ENCODE measurements at regions not wholly inside any gene's neighbourhood (a gene's known extent, or its start where the extent isn't known, plus 50 kb on each side); places are given as distances from the start of the nearest gene placed in this dataset.

DNA sequence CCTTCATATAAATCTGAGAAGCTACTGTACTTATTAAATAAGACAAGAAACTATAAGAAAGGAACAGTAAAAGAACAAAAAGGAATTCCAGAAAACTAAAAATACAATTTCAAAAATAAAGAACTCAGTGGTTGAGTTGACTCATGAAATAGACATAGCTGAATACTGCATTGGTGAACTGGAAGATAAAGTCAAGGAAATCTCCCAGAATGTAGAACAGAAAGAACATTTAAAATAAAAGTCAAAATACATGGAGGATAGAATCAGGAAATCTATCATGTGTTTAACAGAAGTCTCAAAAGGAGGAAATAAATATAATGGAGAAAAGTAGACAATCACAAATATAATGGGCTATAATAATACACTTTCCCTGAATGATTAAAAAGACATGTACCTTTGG is 136.4 kb upstream of the PMFBP1 start:
- DNase-seq = no peak

DNA sequence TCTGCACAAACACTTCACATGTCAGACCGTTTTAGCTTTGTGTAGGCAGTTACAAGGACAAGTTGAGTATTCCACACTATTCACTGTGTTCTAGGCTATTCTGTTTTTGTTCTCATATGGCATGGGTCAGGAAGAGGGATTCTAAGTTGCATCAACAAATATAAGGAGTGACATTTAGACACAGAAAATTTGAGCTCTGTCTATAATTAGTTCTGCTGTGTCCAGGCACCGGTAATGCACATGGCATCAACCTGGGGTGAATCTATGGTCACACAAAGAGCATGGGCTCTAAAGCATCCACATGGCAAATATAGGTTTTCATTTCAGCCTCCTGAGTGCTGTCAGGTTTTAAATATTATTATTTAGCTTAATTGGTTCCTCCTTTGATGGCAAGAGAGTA is 130.4 kb upstream of the PMFBP1 start:
- DNase-seq = no peak

DNA sequence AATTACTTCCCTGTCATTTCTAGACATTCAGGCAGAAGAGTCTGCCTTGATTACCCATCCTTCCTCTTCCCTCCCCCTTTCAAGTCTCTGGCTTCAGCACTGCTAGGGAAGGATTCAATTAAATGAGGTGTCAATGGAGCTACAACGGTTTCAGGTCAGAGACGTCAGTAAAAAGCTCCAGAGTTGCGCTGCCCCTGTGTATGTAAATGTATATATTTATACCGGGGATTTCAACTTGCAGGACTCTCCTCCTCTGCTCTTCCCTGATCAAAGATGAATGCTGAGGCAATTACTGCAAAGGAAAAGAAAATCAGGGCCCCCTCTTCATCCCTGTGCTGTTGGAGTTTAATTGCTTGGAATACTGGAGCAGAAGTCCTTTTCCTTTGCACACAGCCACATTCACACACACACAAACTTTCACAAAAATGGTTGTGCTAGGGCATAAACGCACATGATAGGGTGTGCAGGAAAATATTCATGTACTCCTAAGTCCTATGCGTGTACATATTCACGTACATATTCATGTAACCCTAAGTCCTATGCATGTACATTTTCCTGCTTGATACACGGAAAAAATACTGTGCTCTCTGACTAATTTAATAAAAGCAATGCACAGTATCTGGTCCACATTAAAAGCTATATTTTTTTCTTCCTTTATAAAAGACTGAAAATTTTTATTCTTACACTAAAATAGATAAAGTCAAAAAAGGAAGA is 129.7 kb upstream of the PMFBP1 start:
- DNase-seq = no peak

DNA sequence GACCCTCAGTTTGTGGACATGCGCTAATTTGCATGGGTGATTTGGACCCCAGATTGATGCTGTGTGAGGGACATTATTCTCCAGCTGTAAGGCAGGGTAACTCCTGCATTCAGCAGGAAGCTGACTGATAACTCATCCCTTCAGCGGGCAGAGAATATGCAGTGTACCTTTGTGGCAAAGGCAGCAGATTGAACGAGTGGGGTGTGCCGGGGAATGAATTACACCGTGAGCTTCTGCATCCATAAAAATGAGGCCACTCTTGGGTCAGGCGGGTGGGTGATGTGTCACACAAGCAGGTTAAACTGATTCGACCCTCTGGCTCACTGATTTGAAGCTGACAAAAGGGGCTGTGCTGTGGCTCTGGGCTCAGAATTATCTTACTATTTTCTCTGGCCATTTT is 128.9 kb upstream of the PMFBP1 start:
- DNase-seq = no peak

DNA sequence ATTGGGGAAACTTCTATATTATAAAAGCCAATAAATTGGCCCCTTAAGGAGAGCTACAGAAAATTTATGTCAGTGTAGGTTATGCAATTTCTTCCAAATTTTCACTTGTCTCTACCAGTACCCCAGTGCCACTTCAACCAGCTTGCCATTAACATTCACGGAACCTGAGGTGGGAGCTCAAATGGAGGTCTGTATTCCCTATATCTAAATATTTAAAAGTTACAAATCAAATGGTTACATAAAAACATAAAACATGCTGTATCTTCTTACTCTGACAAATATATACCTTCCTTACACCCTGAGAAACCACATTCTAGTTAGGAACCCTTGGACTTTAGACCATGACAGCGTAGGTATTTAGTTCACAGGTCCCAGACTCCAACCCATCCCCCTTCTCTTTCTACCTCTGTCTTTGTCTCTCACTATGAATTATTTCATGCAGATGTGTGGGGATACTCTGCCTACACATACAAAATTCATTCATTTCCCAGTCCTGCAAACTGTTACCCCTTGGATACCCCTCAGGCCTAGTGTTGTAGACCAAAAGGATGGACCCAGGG is 127.8 kb upstream of the PMFBP1 start:
- DNase-seq = no peak

DNA sequence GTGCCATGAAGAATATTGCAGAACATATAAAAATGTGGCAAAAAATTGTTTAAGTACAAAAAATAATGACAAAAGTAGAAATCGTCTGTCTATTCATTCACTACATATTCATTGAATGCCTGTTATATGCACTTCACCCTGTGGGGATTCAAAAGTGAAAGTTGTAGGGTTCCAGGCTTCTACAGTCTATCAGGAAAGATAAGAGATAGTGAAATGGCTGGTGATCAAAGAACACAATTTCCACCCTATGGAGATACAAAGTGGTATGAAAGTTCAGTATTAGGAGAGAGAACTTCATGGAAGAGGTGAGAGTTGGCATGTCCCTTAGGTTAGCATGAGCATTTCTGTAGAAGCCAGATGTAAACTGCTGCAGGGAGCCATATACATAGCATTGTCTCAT is 127.0 kb upstream of the PMFBP1 start:
- DNase-seq = no peak

DNA sequence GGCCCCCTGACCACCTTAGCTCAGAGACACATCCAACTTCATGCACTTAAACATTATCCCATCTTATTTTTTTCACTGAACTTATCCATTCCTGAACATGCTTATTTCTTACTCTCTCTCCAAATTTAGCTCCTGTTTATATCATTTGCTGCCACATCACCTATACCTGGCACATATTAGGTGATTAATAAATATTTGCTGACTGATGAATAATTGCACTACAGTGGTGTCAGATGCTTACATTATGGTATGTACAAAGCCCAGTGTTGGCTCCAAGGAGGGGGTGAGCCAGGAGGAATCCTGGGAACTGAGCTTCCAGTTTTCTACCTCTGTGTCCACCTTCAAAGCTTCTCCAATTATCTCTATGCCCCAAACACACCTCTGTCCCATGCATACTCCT is 124.0 kb upstream of the PMFBP1 start:
- DNase-seq = no peak

DNA sequence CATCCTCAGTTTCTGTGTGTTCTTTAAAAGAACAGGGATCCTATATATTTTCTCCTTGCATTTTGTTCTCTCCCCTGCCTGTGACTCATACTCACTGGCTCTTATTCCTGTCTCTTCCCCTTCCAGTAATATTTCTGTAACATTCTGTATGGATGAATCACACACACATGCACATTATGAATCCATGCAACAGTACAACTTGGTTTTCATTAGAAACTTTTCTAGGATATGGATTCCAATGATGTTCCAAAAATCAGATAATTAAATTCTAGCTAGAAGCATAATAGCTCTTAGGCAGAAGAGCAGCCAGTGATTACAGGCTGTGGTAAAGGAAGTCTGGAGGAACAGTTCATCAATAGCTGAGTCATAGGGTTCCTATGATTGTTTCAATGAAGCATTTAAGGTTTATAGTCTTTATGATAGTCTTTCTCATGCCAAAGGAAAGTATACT is 119.6 kb upstream of the PMFBP1 start:
- peak; percentile 4 for DNase-seq

DNA sequence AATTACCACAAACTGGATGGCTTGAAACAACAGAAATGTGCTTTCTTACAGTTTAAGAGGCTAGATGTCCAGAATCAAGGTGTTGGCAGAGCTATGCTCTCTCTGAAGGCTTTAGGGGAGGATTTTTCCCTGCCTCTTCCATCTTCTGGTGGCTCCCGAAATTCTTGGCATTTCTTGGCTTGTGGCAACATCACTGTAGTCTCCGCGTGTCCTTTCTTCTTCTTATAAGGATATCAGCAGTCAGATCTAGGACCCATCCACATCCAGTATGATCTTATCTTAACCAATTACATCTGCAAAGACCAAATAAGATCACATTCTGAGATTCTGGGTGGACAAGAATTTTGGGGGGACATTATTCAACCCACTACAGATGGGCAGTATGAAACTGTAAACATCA is 119.2 kb upstream of the PMFBP1 start:
- no peak for DNase-seq

DNA sequence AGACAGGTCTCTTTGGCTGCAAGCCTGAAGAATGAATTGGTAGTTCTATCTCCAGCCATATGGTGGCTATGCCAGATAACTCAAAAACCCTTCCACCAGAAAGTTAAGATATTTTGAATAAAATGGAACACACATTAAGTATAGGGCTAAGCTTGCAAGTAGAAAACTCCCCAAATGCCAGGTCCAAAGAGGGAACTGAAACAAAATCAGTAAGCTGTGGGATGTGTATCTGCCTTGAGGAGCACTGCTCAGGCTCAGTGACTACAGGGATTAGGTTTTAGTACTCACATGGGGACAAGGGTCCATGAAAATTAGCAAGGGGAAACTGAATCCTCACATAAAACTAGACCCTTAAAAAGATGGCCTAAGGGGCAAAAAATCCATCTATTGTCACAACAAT is 115.7 kb upstream of the PMFBP1 start:
- DNase-seq = peak; percentile 67

DNA sequence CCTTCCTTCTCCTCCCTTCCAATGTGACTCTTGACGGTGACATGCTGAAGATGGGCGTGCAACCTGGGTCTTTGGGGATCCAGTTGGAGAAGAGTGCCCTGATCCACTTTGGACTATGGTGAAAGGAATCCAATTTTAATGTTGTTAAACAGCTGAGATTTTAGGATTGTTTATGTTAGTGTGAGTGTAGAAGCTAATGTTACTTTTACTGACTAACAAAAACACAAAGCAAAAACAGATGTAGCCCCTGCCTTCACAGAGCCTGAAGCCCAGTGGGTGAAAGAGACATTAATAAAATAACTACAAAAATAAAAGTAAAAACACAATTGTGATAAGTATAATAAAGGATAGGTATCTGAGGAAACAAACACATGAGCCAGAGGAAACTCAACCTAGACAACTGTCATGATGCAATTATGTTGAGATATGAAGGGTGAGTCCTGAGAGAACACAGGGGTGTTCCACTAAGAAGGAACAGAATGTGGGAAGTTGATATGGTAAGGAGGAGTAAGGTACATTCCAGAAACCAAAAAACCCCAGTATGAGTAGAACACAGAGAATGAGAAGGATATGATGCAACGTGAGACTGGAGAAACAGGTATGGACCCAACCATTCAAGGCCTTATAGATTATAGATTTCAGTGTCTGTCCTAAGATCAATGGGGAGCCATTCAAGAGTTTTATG is 115.1 kb upstream of the PMFBP1 start:
- DNase-seq = no peak

DNA sequence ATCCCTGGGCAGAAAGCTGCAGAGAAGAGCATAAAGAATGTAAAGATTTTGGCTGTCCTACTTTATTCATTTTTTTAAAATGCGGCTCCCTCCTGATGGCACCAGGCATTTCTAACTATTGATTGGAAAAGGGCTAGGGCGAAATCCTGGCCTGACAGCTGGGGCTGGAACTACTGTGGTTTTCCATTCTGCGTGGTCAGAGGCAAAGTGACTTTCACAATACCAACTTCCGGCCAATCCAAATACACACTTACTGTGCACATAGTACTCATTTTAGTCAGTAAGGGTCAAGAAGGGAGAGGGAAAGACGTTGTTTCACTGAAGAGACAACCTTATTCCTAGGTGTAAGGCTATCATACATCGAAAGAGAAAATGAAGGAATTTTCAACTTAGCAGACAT is 113.8 kb upstream of the PMFBP1 start:
- peak; percentile 65 for DNase-seq

DNA sequence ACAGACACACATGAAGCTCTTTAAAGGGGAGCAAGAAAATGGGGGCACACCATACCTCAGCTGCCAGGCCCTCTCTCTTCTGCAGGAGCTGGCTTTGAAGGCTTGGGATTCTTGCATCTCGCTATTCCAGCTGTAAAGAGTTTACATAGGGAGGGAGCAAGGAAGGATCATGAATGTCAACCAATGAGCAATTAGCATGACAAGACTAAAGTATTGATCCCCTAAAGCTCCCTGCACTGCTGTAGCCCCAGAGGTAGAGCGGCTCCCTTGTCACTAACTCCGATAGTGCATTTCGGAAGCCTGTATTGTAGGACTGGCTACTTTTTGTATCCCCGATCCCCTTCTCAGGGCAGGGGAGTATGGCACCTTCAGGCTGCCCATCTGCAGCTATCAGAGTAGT is 113.4 kb upstream of the PMFBP1 start:
- DNase-seq = no peak

DNA sequence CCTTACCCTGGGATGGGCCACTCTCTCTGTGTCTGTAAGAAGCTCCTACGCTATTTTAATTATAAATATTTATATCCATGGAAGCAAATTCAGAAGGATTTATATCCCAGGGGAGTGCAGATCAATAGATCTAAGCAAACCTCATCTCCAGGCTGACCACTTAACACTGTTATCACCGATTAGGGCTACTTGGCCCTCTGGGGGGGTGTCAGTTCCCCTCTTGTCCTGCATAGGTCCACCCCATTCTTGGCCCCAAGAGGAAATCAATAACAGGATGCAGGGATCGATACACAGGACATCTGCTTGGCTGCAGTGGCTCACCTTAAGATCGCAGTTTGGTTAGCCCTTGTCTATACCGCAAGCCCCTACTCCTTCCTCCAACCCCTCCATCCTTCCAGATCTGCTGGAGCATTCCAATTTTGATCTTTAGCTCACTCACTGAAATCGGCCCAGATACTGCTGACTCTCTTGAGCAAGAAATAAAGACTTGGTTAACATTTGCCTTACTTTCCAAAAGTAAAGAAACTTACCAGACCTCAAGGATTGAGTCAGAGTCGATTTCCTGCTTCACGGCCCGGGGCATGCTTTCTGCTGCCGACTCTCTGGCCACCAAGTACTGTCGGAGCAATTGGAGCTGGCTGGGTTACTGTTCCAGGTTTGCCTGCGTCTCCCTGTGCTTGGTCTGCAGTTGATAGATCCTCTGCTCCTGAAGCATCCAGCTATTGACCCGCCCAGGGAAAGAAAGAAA is 112.3 kb upstream of the PMFBP1 start:
- peak; percentile 6 for DNase-seq

DNA sequence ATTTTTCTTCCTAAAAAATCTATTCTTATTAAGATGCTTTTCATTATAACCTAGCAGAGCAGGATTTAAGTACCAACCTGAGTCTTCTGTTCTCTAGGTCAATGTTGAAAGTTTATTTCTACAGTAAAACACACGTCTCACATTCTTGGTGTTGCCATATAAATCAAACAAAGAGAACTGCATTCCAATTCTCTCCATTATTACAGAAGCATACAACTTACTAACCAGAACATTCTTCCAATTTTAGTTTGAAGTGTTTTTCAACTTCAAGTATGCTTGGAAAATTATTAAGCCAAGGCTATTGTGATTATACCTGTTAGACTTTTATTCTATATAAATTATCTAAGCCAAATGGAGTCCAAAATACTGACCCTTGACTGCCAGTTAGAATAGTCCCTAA is 110.4 kb upstream of the PMFBP1 start:
- no peak for DNase-seq

DNA sequence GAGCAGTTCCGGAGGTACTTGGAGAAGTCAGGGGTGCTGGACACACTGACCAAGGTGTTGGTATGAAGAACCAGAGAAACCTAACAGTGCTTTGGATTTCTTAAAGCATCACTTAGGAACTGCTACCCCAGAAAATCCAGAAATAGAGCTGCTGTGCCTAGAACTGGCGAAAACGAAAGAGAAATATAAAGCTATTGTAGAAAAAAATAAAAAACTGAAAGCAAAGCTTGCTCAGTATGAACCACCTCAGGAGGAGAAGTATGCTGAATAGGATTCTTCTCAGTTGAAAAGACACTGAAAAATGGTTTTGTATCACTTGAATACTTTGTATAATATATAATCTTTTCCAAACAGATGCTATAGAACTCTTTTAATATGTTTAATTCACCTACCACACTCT is 106.3 kb upstream of the PMFBP1 start:
- DNase-seq = no peak

DNA sequence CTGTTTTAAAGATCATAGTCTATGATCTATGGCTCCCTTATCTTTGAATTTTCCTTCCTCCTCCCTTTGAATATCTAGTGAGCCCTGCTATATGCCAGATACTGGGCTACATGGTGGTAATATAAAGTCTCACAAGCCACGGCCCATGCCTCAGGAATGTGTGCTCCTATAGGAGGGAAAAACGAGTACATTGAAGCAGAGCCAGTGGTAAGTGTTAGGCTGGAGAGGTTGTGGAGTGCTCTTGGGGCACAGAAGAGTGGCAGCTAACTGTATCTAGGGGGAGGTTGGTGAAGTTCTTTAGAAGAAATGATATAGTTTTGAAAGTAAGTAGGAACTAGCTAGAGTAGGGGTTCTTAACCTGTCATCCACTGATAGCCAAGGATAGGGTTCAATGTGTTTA is 105.8 kb upstream of the PMFBP1 start:
- DNase-seq = no peak

DNA sequence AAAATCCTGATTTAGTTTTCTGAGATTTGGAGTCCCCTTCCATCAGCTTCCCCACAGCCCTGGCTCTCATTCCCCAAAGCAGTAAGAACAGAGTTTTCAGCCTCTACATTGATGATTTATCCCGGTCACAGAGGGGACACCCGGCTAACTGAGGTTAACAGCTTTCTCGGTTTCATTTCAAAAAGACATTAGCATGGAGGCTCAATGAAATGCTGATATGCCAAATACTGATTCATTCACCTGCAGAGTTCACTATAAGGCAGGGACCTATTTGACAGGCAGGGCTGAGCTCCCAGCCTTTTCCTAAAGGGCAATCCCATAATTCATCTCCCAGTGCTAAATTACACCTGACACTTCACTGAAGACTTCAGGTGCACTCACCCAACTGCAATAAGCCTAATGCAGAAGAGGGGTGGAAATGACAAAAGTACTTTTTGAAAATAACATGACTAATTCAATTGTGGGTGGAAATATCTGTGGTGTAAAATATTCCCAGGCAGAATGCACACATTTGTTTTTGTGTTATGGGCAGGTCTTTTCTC is 99.8 kb upstream of the PMFBP1 start:
- no peak for DNase-seq

DNA sequence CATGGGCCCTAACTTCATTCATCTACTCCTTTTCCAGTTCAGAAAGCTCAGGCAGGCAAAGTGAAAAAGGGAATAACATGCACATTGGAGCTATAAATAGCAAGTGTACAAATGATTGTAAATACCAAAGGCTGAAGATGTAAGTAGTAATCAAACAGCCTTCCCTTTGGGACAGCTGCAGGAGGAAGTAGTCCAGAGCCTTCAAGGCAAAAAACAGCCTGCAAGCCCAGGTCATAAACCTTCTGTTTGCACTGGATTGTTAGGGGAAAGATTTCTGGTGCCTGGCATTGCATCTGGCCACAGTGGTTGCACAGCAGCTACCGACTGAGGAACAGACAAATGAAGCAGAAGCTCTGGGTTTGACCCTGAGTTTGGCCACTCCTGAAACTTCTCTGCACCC is 98.6 kb upstream of the PMFBP1 start:
- peak; percentile 27 for DNase-seq

DNA sequence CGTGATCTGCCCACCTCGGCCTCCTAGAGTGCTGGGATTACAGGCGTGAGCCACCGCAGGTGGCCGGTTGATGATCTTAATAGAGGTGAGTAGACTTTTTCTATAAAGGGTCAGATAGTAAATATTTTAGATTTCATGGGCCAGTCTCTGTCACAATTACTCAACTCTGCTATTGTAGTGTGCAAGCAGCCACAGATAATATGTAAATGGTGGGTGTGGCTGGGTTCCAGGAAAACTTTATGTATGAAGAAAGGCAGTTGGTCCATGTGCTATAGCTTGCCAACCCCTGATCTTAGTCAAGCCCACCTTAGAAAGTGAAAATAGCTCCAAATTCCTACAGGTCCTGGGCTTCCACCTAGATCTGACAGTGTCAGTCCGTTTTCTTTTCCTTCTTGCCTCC is 94.9 kb upstream of the PMFBP1 start:
- DNase-seq = no peak

DNA sequence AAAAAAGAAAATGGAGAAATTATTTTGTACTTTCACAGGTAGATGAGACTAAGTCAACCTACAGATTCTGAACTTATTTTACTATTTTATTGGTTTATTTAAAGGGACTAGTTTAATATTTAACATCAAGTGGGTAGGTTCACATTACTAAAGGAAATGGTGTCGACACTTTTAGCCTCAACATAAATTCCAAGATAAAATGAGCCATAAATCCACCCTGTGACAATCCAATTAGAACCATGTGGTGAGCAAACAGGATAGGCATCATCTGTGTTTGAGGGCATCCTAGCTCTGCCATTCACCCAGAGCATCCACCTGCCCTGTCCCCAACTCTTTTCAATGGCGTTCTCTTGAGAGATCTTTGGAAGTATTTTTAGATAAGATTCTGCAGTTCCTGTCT is 92.8 kb upstream of the PMFBP1 start:
- no peak for DNase-seq

DNA sequence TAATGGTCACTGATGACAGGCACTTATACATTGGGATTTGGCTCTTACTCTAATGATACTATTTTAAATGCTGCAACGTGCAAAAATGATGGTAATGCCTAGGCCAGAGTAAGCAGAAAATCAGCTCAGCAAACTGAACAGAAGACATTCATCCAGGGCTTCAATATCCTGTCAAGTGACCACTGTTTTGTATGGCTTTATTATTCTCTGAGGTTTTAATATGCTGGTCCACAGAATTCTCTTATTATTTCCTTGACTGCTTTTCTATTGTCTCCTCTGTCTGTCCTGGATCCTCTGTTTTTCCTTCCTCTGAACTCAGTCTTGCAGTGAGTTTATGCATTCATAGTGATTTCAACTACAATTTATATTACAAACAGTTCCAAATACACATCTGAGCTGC is 90.8 kb upstream of the PMFBP1 start:
- no peak for DNase-seq

DNA sequence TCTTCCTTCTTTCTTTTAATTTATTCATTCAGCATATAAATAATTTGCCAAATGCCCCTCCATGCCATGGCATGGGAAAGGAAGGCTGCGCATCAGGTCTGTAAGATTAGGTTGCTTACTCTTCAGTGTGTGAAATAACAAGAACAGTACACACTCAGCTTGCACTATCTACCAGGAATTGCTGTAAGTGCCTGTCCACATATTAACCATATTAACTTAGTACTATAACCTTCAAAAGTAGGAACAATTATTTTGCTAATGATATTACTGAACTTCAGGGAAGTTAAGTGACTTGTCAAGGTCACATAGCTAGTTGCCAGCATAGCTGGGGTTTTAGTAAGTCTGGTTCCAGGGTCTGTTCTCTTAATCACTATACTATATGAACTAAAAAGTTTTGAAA is 89.2 kb upstream of the PMFBP1 start:
- no peak for DNase-seq

Measured in MV-4-11 (cell line).